ENCODE measurements at regions not wholly inside any gene's neighbourhood (a gene's known extent, or its start where the extent isn't known, plus 50 kb on each side); places are given as distances from the start of the nearest gene placed in this dataset.

- TF ChIP-seq HMGXB4 (CRISPR knock-in tag; IDR thresholded peaks at IDR 0.05; ENCODE audit: borderline replicate concordance), result no peak
Measured at GRCh38 chr11:80214413-80214812, 773.6 kb upstream of the TENM4 start (continued).

- no peak overlapping the region for H3K4me2 ChIP-seq
- CTCF ChIA-PET, result no interaction called here
Measured at GRCh38 chr11:80211673-80212072, 770.8 kb upstream of the TENM4 start.

DNA sequence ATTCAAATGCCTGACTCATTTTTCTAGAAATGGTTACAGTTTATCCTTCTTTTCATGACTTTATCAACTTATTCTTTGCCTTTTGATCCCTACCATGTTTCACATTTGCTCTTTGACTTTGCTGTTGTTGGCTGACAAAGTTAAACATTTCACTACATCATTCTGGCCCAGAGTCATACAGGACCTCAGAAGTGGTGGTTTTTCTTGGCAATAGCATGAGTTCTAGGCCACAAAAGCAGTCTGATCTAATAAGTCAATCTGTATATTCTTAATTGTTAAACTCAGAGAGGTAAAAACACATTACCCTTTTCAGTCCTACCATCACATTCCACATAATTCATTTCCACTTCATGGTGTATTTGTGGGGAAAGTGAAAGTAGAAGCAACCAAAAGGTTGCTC lies 763.2 kb upstream of the TENM4 start:
- CTCF ChIA-PET, result no interaction called here
- no peak for ATAC-seq
- POLR2A ChIA-PET, result no interaction called here

More at GRCh38 chr11:80211673-80212072, 770.8 kb upstream of the TENM4 start:
- POLR2A ChIA-PET, result no interaction called here
- peaks cover 3% of the 10 kb centered on the region; the same call in 1 of the 3 replicates for H3K9me3 ChIP-seq
- no peaks in the 10 kb centered on the region for H3K4me1 ChIP-seq
- ATAC-seq (no peak), DNase-seq (ENCODE audit: low read depth in 1 of 2, low spot score in 1 of 2) (no peak), FAIRE-seq (no peak)
- no peak overlapping the region for H3K27ac ChIP-seq
- TF ChIP-seq EP300 (IDR thresholded peaks at IDR 0.05), result no peak
- TF ChIP-seq, protein P1, sequence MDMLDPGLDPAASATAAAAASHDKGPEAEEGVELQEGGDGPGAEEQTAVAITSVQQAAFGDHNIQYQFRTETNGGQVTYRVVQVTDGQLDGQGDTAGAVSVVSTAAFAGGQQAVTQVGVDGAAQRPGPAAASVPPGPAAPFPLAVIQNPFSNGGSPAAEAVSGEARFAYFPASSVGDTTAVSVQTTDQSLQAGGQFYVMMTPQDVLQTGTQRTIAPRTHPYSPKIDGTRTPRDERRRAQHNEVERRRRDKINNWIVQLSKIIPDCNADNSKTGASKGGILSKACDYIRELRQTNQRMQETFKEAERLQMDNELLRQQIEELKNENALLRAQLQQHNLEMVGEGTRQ (IDR thresholded peaks at IDR 0.05), result no peak
- TF ChIP-seq NFE2L2 (conservative IDR thresholded peaks at IDR 0.05; ENCODE audit: low read length), result no peak
- no peak for TF ChIP-seq NR3C1 (IDR thresholded peaks at IDR 0.05)
- TF ChIP-seq KDM5A (IDR thresholded peaks at IDR 0.05), result no peak
- no peak for TF ChIP-seq EHMT2 (IDR thresholded peaks at IDR 0.05; ENCODE audit: low read depth)
- no peak for TF ChIP-seq RNF2 (IDR thresholded peaks at IDR 0.05; ENCODE audit: borderline replicate concordance, low read depth)
- no peak for TF ChIP-seq CHD2 (IDR thresholded peaks at IDR 0.05; ENCODE audit: low read length, partially characterized antibody)
- no peak for TF ChIP-seq HOXB5 (CRISPR knock-in tag; IDR thresholded peaks at IDR 0.05)
- no peak for TF ChIP-seq SMC3 (IDR thresholded peaks at IDR 0.05)
- TF ChIP-seq ZNF302 (CRISPR knock-in tag; IDR thresholded peaks at IDR 0.05), result no peak
- TF ChIP-seq E2F6 (IDR thresholded peaks at IDR 0.05; ENCODE audit: borderline replicate concordance, low read depth), result no peak
- TF ChIP-seq MAFK (IDR thresholded peaks at IDR 0.05; ENCODE audit: partially characterized antibody), result no peak
- 33% methylated on average over 3 of the region's 3 CpGs for WGBS (ENCODE audit: missing lambda C conversion rate)
- no peak overlapping the region for H3K4me3 ChIP-seq

More for the DNA sequence above, 763.2 kb upstream of the TENM4 start:
- H3K4me2 ChIP-seq, result no peak overlapping the region
- no peak overlapping the region for H3K4me3 ChIP-seq
- TF ChIP-seq TFCP2L1 (CRISPR knock-in tag; IDR thresholded peaks at IDR 0.05) (no peak), CEBPB (IDR thresholded peaks at IDR 0.05) (no peak), HOXB5 (CRISPR knock-in tag; IDR thresholded peaks at IDR 0.05) (no peak), ZFP36 (IDR thresholded peaks at IDR 0.05; ENCODE audit: borderline replicate concordance, partially characterized antibody) (no peak), CHD4 (IDR thresholded peaks at IDR 0.05; ENCODE audit: borderline replicate concordance) (no peak), CBX8 (IDR thresholded peaks at IDR 0.05) (no peak), FOSB (CRISPR knock-in tag; IDR thresholded peaks at IDR 0.05) (no peak), HES2 (IDR thresholded peaks at IDR 0.05) (no peak), ATOH8 (CRISPR knock-in tag; IDR thresholded peaks at IDR 0.05; ENCODE audit: low read depth) (no peak), KDM5A (IDR thresholded peaks at IDR 0.05) (no peak), NFE2L2 (conservative IDR thresholded peaks at IDR 0.05; ENCODE audit: low read length) (no peak)
- TF ChIP-seq, protein P1 (IDR thresholded peaks at IDR 0.05), result no peak
- no peak for DNase-seq (ENCODE audit: low read depth in 1 of 2, low spot score in 1 of 2)
- FAIRE-seq, result no peak
- no peaks in the 10 kb centered on the region for H3K4me1 ChIP-seq
- no peak overlapping the region for H3K27ac ChIP-seq
- no peaks in the 10 kb centered on the region for H3K9me3 ChIP-seq
